ENCODE measurements at regions not wholly inside any gene's neighbourhood (a gene's known extent, or its start where the extent isn't known, plus 50 kb on each side); places are given as distances from the start of the nearest gene placed in this dataset.
"Not testable (repeated sequence)": the region's sequence is repeated elsewhere in the genome, so short reads cannot be mapped to it uniquely, and the experiment has no call there.

GRCh38 chr3:101996832-101997231 is 147.5 kb downstream of the NFKBIZ start:
- Mint-ChIP-seq H3K27me3 (ENCODE audit: low read depth) (peaks cover 21% of the 10 kb centered on the region), H3K36me3 (ENCODE audit: low read depth) (peaks cover 6% of the 10 kb centered on the region), H3K27ac (no peak overlapping the region), H3K9me3 (peaks cover 3% of the 10 kb centered on the region), H3K4me3 (no peak overlapping the region), H3K4me1 (ENCODE audit: low read depth) (peaks cover 26% of the 10 kb centered on the region)

- no peak overlapping the region for H3K4me3 Mint-ChIP-seq
- peaks cover 3% of the 10 kb centered on the region for H3K9me3 Mint-ChIP-seq
- H3K36me3 Mint-ChIP-seq (ENCODE audit: low read depth): peaks cover 6% of the 10 kb centered on the region
- H3K27me3 Mint-ChIP-seq (ENCODE audit: low read depth): peaks cover 14% of the 10 kb centered on the region
- no peak overlapping the region for H3K27ac Mint-ChIP-seq
- peaks cover 25% of the 10 kb centered on the region for H3K4me1 Mint-ChIP-seq (ENCODE audit: low read depth)
Measured at GRCh38 chr3:101998256-101998926, 149.1 kb downstream of the NFKBIZ start.

- peaks cover 3% of the 10 kb centered on the region for H3K9me3 Mint-ChIP-seq
- H3K36me3 Mint-ChIP-seq (ENCODE audit: low read depth): peaks cover 5% of the 10 kb centered on the region
- H3K4me3 Mint-ChIP-seq: no peak overlapping the region
- no peak overlapping the region for H3K27ac Mint-ChIP-seq
- H3K27me3 Mint-ChIP-seq (ENCODE audit: low read depth): peaks cover 14% of the 10 kb centered on the region
- H3K4me1 Mint-ChIP-seq (ENCODE audit: low read depth): peaks cover 20% of the 10 kb centered on the region
Measured at GRCh38 chr3:101999177-101999779, 150.0 kb downstream of the NFKBIZ start.

GRCh38 chr3:102000620-102001209 is 151.4 kb downstream of the NFKBIZ start:
- H3K27me3 Mint-ChIP-seq (ENCODE audit: low read depth): peaks cover 14% of the 10 kb centered on the region
- no peak overlapping the region for H3K27ac Mint-ChIP-seq
- H3K36me3 Mint-ChIP-seq (ENCODE audit: low read depth): peaks cover 4% of the 10 kb centered on the region
- H3K9me3 Mint-ChIP-seq: peaks cover 3% of the 10 kb centered on the region
- H3K4me1 Mint-ChIP-seq (ENCODE audit: low read depth): peaks cover 12% of the 10 kb centered on the region
- H3K4me3 Mint-ChIP-seq: no peak overlapping the region

DNA sequence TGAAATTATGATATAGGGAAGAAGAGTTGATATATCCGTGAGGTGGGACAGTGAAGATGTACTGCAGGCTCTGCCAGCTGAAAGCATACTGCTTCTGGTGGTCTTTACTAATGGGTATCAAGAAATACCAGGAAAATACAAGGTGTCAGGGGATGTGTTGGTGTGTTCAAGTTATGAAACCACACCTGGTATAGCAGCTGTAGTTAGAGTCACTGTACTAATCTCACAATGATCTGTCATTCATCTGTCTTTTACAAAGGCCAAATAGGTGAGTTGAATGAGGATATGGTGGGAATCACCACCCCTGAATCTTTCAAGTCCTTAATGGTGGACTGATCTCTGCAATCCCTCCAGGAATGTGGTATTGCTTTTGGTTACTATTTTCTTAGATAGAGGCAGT is 152.7 kb downstream of the NFKBIZ start:
- H3K27me3 Mint-ChIP-seq (ENCODE audit: low read depth): peaks cover 10% of the 10 kb centered on the region
- no peak overlapping the region for H3K27ac Mint-ChIP-seq
- H3K4me1 Mint-ChIP-seq (ENCODE audit: low read depth): peaks cover 7% of the 10 kb centered on the region
- H3K36me3 Mint-ChIP-seq (ENCODE audit: low read depth): peaks cover 4% of the 10 kb centered on the region
- H3K4me3 Mint-ChIP-seq: no peak overlapping the region
- H3K9me3 Mint-ChIP-seq: peaks cover 3% of the 10 kb centered on the region

GRCh38 chr3:102004561-102004960 is 155.2 kb downstream of the NFKBIZ start:
- Mint-ChIP-seq H3K9me3 (peaks cover 10% of the 10 kb centered on the region), H3K4me1 (ENCODE audit: low read depth) (peaks cover 7% of the 10 kb centered on the region)

GRCh38 chr3:102005551-102005950 is 156.2 kb downstream of the NFKBIZ start:
- peaks cover 18% of the 10 kb centered on the region for H3K9me3 Mint-ChIP-seq
- H3K27ac Mint-ChIP-seq: no peak overlapping the region
- no peak overlapping the region for H3K4me3 Mint-ChIP-seq
- peaks cover 5% of the 10 kb centered on the region for H3K36me3 Mint-ChIP-seq (ENCODE audit: low read depth)
- H3K4me1 Mint-ChIP-seq (ENCODE audit: low read depth): peaks cover 7% of the 10 kb centered on the region
- H3K27me3 Mint-ChIP-seq (ENCODE audit: low read depth): peaks cover 10% of the 10 kb centered on the region

More at GRCh38 chr3:102004561-102004960, 155.2 kb downstream of the NFKBIZ start:
- peaks cover 5% of the 10 kb centered on the region for H3K27me3 Mint-ChIP-seq (ENCODE audit: low read depth)
- H3K36me3 Mint-ChIP-seq (ENCODE audit: low read depth): peaks cover 3% of the 10 kb centered on the region
- no peak overlapping the region for H3K27ac Mint-ChIP-seq
- no peak overlapping the region for H3K4me3 Mint-ChIP-seq

- H3K27ac Mint-ChIP-seq: no peak overlapping the region
- peaks cover 26% of the 10 kb centered on the region for H3K9me3 Mint-ChIP-seq
- H3K27me3 Mint-ChIP-seq (ENCODE audit: low read depth): peaks cover 18% of the 10 kb centered on the region
- peaks cover 1% of the 10 kb centered on the region for H3K4me1 Mint-ChIP-seq (ENCODE audit: low read depth)
- peaks cover 9% of the 10 kb centered on the region for H3K36me3 Mint-ChIP-seq (ENCODE audit: low read depth)
- no peak overlapping the region for H3K4me3 Mint-ChIP-seq
Measured at GRCh38 chr3:102006812-102007485, 157.6 kb downstream of the NFKBIZ start.

DNA sequence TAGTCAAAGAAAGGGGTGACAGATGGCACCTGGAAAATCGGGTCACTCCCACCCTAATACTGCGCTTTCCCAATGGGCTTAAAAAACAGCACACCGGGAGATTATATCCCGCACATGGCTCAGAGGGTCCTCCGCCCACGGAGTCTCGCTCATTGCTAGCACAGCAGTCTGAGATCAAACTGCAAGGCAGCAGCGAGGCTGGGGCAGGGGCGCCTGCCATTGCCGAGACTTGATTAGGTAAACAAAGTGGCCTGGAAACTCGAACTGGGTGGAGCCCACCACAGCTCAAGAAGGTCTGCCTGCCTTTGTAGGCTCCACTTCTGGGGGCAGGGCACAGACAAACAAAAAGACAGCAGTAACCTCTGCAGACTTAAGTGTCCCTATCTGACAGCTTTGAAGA is 159.1 kb downstream of the NFKBIZ start:
- H3K27me3 Mint-ChIP-seq (ENCODE audit: low read depth): peaks cover 23% of the 10 kb centered on the region
- H3K9me3 Mint-ChIP-seq: peaks cover 37% of the 10 kb centered on the region
- H3K4me3 Mint-ChIP-seq; H3K27ac Mint-ChIP-seq; H3K4me1 Mint-ChIP-seq (ENCODE audit: low read depth): not testable (repeated sequence)
- peaks cover 13% of the 10 kb centered on the region for H3K36me3 Mint-ChIP-seq (ENCODE audit: low read depth)

DNA sequence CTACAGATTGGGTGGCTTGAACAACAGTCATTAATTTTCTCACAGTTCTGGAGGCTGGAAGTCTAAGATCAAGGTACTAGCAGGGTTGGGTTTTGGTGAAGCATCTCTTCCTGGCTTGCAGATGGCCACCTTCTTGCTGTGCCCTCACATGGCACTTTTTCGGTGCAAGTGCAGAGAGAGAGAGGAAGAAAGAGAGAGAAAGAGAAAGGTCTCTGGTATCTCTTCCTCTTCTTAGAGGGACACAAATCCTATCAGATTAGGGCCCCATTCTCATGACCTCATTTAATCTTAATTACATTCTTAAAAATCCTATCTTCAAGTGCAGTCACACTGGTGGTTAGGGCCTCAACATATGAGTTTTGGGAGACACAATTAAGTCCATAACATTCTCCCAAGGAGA is 167.1 kb downstream of the NFKBIZ start:
- peaks cover 8% of the 10 kb centered on the region for H3K4me1 Mint-ChIP-seq (ENCODE audit: low read depth)
- H3K36me3 Mint-ChIP-seq (ENCODE audit: low read depth): peaks cover 15% of the 10 kb centered on the region
- peaks cover 17% of the 10 kb centered on the region for H3K27me3 Mint-ChIP-seq (ENCODE audit: low read depth)
- no peak overlapping the region for H3K4me3 Mint-ChIP-seq
- peaks cover 31% of the 10 kb centered on the region for H3K9me3 Mint-ChIP-seq
- H3K27ac Mint-ChIP-seq: no peak overlapping the region

- H3K27me3 Mint-ChIP-seq (ENCODE audit: low read depth): peaks cover 17% of the 10 kb centered on the region
- peaks cover 8% of the 10 kb centered on the region for H3K4me1 Mint-ChIP-seq (ENCODE audit: low read depth)
- peaks cover 11% of the 10 kb centered on the region for H3K36me3 Mint-ChIP-seq (ENCODE audit: low read depth)
- H3K9me3 Mint-ChIP-seq: peaks cover 25% of the 10 kb centered on the region
- H3K27ac Mint-ChIP-seq: no peak overlapping the region
- H3K4me3 Mint-ChIP-seq: no peak overlapping the region
Measured at GRCh38 chr3:102017784-102018183, 168.5 kb downstream of the NFKBIZ start.

DNA sequence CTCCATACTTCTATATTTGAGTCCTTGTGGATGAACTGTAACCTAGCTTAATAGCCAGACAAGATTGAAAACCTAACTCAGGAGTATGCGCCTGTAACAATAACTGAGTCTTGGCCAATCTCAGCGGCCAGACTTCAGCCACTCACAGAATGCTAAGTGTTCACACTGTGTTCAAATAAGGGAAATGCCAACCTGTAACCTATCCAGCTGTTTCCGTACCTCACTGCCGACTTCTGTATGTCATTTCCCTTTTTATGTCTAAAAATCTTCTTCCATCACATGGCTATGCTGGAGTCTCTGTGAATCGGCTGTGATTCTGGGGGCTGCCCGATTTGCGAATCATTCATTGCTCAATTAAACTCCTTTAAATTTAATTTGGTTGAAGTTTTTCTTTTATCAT is 169.2 kb downstream of the NFKBIZ start:
- peaks cover 11% of the 10 kb centered on the region for H3K36me3 Mint-ChIP-seq (ENCODE audit: low read depth)
- H3K4me1 Mint-ChIP-seq (ENCODE audit: low read depth): peaks cover 6% of the 10 kb centered on the region
- H3K9me3 Mint-ChIP-seq: peaks cover 17% of the 10 kb centered on the region
- H3K27ac Mint-ChIP-seq: no peak overlapping the region
- peaks cover 11% of the 10 kb centered on the region for H3K27me3 Mint-ChIP-seq (ENCODE audit: low read depth)
- H3K4me3 Mint-ChIP-seq: no peak overlapping the region

DNA sequence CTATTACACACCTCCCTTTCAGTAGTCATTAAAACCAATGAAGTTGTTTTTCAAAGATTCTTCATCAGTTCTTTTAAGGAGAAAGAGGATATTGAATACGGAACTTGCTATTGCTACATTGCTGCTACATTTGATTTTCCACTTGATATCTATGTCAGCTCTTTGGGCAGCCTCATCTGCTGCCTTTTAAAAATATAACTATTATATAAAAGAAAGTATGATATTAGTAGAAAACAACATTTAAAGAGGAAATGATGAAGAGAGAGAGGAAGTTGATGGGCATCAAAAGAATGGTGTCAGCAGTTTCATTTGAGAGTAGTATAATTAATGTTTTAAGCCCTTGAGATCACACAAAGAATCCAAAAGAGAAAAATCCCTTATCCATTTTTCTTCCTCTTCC is 171.4 kb downstream of the NFKBIZ start:
- Mint-ChIP-seq H3K4me3 (no peak overlapping the region), H3K27ac (no peak overlapping the region), H3K9me3 (peaks cover 12% of the 10 kb centered on the region)

GRCh38 chr3:102024270-102024904 is 175.1 kb downstream of the NFKBIZ start:
- Mint-ChIP-seq H3K4me1 (ENCODE audit: low read depth) (peaks cover 3% of the 10 kb centered on the region), H3K27me3 (ENCODE audit: low read depth) (peaks cover 23% of the 10 kb centered on the region), H3K27ac (no peak overlapping the region), H3K4me3 (no peak overlapping the region), H3K9me3 (peaks cover 7% of the 10 kb centered on the region), H3K36me3 (ENCODE audit: low read depth) (peaks cover 6% of the 10 kb centered on the region)

More for the DNA sequence above, 171.4 kb downstream of the NFKBIZ start:
- Mint-ChIP-seq H3K36me3 (ENCODE audit: low read depth) (peaks cover 11% of the 10 kb centered on the region), H3K4me1 (ENCODE audit: low read depth) (peaks cover 6% of the 10 kb centered on the region), H3K27me3 (ENCODE audit: low read depth) (peaks cover 18% of the 10 kb centered on the region)

Measured in T-helper 1 cell treated with Interleukin-12 subunit alpha and Interleukin-12 subunit beta and Interleukin-4 antibody, amounts not matched to agents 30 μg/mL and 1 μg/mL, for 36 hours (primary cell).